GM12878 (cell line): ENCODE measurements at regions not wholly inside any gene's neighbourhood (a gene's known extent, or its start where the extent isn't known, plus 50 kb on each side); places are given as distances from the start of the nearest gene placed in this dataset.

ENCODE experiments used
- ATAC-seq: fragments of 200-7000 bp; cut with Tn5 transposase; 3 replicates; pipeline ENCODE4 v1.9.1; 2020; ENCODE audit warnings: mild to moderate bottlenecking, moderate library complexity
- BruUV-seq: library from RNA; stranded (reverse); fragments of 400-500 nt; replicated peaks from 2 replicates; lab custom pipeline; 2021; lab: Mats Ljungman, UMichigan
- CTCF ChIA-PET: fragments of 300-600 bp; sonication (Branson Sonifier 250); formaldehyde crosslinking; extraction: SDS; loops from one replicate; lab custom pipeline; 2021; ENCODE audit warnings: inconsistent platforms; lab: Yijun Ruan, JAX
- POLR2A ChIA-PET: fragments of 350-600 bp; formaldehyde crosslinking; extraction: SDS; loops from one replicate; lab custom pipeline; 2021; ENCODE audit warnings: inconsistent platforms; lab: Charles Lee
- RAD21 ChIA-PET: fragments of 300-600 bp; sonication (Branson Sonifier 250); formaldehyde crosslinking; loops from one replicate; lab custom pipeline; 2023; ENCODE audit warnings: antibody characterized with exemption; ENCODE audit not compliant: unreplicated experiment; lab: Charles Lee
- SMC1A ChIA-PET: fragments of 300-600 bp; sonication (Branson Sonifier 250); formaldehyde crosslinking; loops from one replicate; lab custom pipeline; 2023; ENCODE audit not compliant: unreplicated experiment, uncharacterized antibody; lab: Charles Lee
- DNase-seq: peaks from one replicate; pipeline ENCODE4 v3.0.0-alpha.2; 2011; ENCODE audit warnings: low read depth, low spot score
- FAIRE-seq: peaks from 3 replicates; lab custom pipeline; 2011; peaks lifted over from hg19 to GRCh38; lab: Jason Lieb, UNC
- H2AFZ ChIP-seq: 2 replicates; pipeline ENCODE4 v1.6.0; 2011; ENCODE audit warnings: low read depth, low read length, control low read depth; ENCODE audit not compliant: control insufficient read depth
- H3K27ac ChIP-seq: 2 replicates; pipeline ENCODE4 v1.5.1; 2011; ENCODE audit warnings: control low read depth; ENCODE audit not compliant: control insufficient read depth, insufficient read depth
- H3K27me3 ChIP-seq, 2 experiments: replicated peaks in 1 of 2; 2 replicates each; pipeline versions ENCODE4 v1.6.0 to v1.6.1; 2011; ENCODE audit warnings: low read length in 1 of 2; ENCODE audit not compliant: control insufficient read depth in 2 of 2, insufficient read depth in 2 of 2
- H3K36me3 ChIP-seq, 2 experiments: 2 replicates each; pipeline ENCODE4 v1.5.1; 2011; ENCODE audit warnings: low read length in 1 of 2; ENCODE audit not compliant: control insufficient read depth in 2 of 2, insufficient read depth in 2 of 2
- H3K4me1 ChIP-seq: 2 replicates; pipeline ENCODE4 v1.6.1; 2011; ENCODE audit warnings: mild to moderate bottlenecking, low read length, moderate library complexity, mixed read lengths; ENCODE audit not compliant: control insufficient read depth, insufficient read depth
- H3K4me2 ChIP-seq: 2 replicates; pipeline ENCODE4 v1.6.0; 2011; ENCODE audit warnings: control low read depth; ENCODE audit not compliant: control insufficient read depth, insufficient read depth
- H3K4me3 ChIP-seq: fragments of 200-600 bp; sonication (generic); 2 replicates; pipeline ENCODE4 v1.5.1; 2016
- H3K79me2 ChIP-seq: 2 replicates; pipeline ENCODE4 v1.6.0; 2011; ENCODE audit warnings: low read length; ENCODE audit not compliant: control insufficient read depth, insufficient read depth
- H3K9ac ChIP-seq: 2 replicates; pipeline ENCODE4 v1.8.0; 2011; ENCODE audit warnings: low read length, control low read depth, mixed read lengths; ENCODE audit not compliant: control insufficient read depth, insufficient read depth
- H3K9me3 ChIP-seq: replicated peaks from 3 replicates; pipeline ENCODE4 v1.5.1; 2011; ENCODE audit warnings: mild to moderate bottlenecking, low read length; ENCODE audit not compliant: control insufficient read depth, insufficient read depth
- H4K20me1 ChIP-seq: 2 replicates; pipeline ENCODE4 v1.6.0; 2011; ENCODE audit not compliant: control insufficient read depth, insufficient read depth
- ESRRA ChIP-seq: IDR thresholded peaks from 2 replicates; pipeline ENCODE4 v1.6.1; 2012; ENCODE audit warnings: mild to moderate bottlenecking, low read length, improper control_type of control experiment
- FOS ChIP-seq: IDR thresholded peaks from 3 replicates; pipeline ENCODE4 v1.6.1; 2011; ENCODE audit warnings: borderline replicate concordance; ENCODE audit not compliant: insufficient read length; ENCODE audit errors: extremely low read depth
- IKZF2 ChIP-seq, 2 experiments: fragments of 450-650 bp; IDR thresholded peaks; 2 replicates each; pipeline ENCODE4 v1.6.1; 2017; ENCODE audit warnings: mild to moderate bottlenecking in 2 of 2, moderate library complexity in 2 of 2
- JUND ChIP-seq: IDR thresholded peaks from 2 replicates; pipeline ENCODE4 v1.6.1; 2012; ENCODE audit warnings: low read depth, mild to moderate bottlenecking, low read length, improper control_type of control experiment, moderate library complexity
- RCOR1 ChIP-seq: conservative IDR thresholded peaks from 2 replicates; pipeline ENCODE4 v1.6.1; 2012; ENCODE audit warnings: low read depth, low read length, improper control_type of control experiment
- SP1 ChIP-seq: IDR thresholded peaks from one replicate; pipeline ENCODE4 v1.6.1; 2011; ENCODE audit warnings: low read depth, low read length
- SREBF1 ChIP-seq: IDR thresholded peaks from 2 replicates; pipeline ENCODE4 v1.6.1; 2012; ENCODE audit warnings: mild to moderate bottlenecking, low read length
- ZBTB33 ChIP-seq: fragments of 450-650 bp; IDR thresholded peaks from 2 replicates; pipeline ENCODE4 v1.6.1; 2017; ENCODE audit warnings: mild to moderate bottlenecking
- WGBS: methylation state at CpG from one replicate; pipeline ENCODE4 v1.1.6; 2016; ENCODE audit warnings: low lambda C conversion rate; ENCODE audit not compliant: insufficient replicate concordance, insufficient coverage; ENCODE audit errors: missing lambda C conversion rate; 5-methylcytosine and 5-hydroxymethylcytosine counted together
- in situ Hi-C: fragments of 300-500 bp; cut with MboI; formaldehyde crosslinking; loops from 9 replicates; pipeline ENCODE4 v1.14.3; 2018; ENCODE audit warnings: mixed read lengths
- intact Hi-C: fragments of 100-400 bp; cut with micrococcal nuclease; formaldehyde crosslinking; loops from one replicate; pipeline ENCODE4 v1.14.2; 2022; ENCODE audit not compliant: unreplicated experiment
- TF ChIP-seq, protein P1 (sequence below): fragments of 450-650 bp; IDR thresholded peaks from 2 replicates; pipeline ENCODE4 v1.6.1; 2017; ENCODE audit warnings: borderline replicate concordance

DNA sequence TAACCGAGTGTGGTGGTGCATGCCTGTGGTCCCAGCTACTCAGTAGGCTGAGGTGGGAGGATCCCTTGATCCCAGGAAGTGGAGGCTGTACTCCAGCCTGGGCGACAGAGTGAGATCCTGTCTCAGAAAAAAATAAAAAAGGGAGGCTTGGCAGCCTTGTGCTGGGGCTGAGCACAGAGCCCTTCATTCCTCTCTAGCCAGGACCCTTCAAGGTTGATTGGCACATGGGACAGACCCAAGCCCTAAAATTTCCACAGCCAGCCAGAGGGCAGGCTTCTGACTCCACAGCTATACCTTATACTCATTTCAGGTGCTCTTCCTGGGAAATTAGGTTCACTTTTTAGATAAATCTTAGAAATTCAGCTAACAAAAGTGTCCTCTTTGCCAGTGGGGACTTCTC, 553.0 kb upstream of the CPEB2 start (continued):
- no peak for TF ChIP-seq ZBTB33
- no peak for TF ChIP-seq SP1
- TF ChIP-seq RCOR1 = no peak
- TF ChIP-seq, all 136 proteins: peak for 0

GRCh38 chr4:14452001-14452400, 550.3 kb upstream of the CPEB2 start:
- RAD21 ChIA-PET = no interaction called here
- H3K4me3 ChIP-seq = no peak overlapping the region
- FAIRE-seq (no peak), DNase-seq (no peak), ATAC-seq (no peak)
- SMC1A ChIA-PET = no interaction called here
- no peak overlapping the region for H3K27ac ChIP-seq
- H3K4me2 ChIP-seq = no peak overlapping the region
- in situ Hi-C loops = no loop called here
- no peaks in the 10 kb centered on the region for H3K79me2 ChIP-seq
- no peaks in the 10 kb centered on the region for H3K36me3 ChIP-seq
- no peaks in the 10 kb centered on the region for H3K27me3 ChIP-seq
- no peak for TF ChIP-seq ESRRA
- no peak for TF ChIP-seq SREBF1
- no peak for TF ChIP-seq FOS
- TF ChIP-seq IKZF2 (IDR thresholded peaks at IDR 0.05) = no peak
- TF ChIP-seq JUND = no peak
- TF ChIP-seq, protein P1, sequence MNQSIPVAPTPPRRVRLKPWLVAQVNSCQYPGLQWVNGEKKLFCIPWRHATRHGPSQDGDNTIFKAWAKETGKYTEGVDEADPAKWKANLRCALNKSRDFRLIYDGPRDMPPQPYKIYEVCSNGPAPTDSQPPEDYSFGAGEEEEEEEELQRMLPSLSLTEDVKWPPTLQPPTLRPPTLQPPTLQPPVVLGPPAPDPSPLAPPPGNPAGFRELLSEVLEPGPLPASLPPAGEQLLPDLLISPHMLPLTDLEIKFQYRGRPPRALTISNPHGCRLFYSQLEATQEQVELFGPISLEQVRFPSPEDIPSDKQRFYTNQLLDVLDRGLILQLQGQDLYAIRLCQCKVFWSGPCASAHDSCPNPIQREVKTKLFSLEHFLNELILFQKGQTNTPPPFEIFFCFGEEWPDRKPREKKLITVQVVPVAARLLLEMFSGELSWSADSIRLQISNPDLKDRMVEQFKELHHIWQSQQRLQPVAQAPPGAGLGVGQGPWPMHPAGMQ = no peak
- POLR2A ChIA-PET = no interaction called here
- H4K20me1 ChIP-seq = no peaks in the 10 kb centered on the region
- CTCF ChIA-PET = no interaction called here
- intact Hi-C loops = no loop called here
- no peaks in the 10 kb centered on the region for H3K9me3 ChIP-seq
- no peak overlapping the region for H2AFZ ChIP-seq
- no peaks in the 10 kb centered on the region for H3K4me1 ChIP-seq
- BruUV-seq = no TSS peak
- WGBS = 81% methylated on average over 12 of the region's 12 CpGs
- H3K9ac ChIP-seq = no peak overlapping the region
